PC-3 (cell line): ENCODE measurements at regions not wholly inside any gene's neighbourhood (a gene's known extent, or its start where the extent isn't known, plus 50 kb on each side); places are given as distances from the start of the nearest gene placed in this dataset.

Experiments
- ATAC-seq: fragments of 200-7000 bp; cut with Tn5 transposase; 2 replicates; pipeline ENCODE4 v1.9.1; 2020; ENCODE audit warnings: mild to moderate bottlenecking, moderate library complexity
- BruUV-seq: library from RNA; stranded (reverse); fragments of 400-500 nt; replicated peaks from 2 replicates; lab custom pipeline; 2021; lab: Mats Ljungman, UMichigan
- CTCF ChIA-PET: fragments of 300-600 bp; sonication (Branson Sonifier 250); formaldehyde crosslinking; loops from one replicate; lab custom pipeline; 2022; ENCODE audit warnings: antibody characterized with exemption; lab: Charles Lee
- POLR2A ChIA-PET: fragments of 300-600 bp; sonication (Branson Sonifier 250); formaldehyde crosslinking; loops from one replicate; lab custom pipeline; 2022; ENCODE audit warnings: antibody characterized with exemption; ENCODE audit not compliant: unreplicated experiment; lab: Charles Lee
- DNase-seq: peaks from one replicate; pipeline ENCODE4 v3.0.0-alpha.2; 2015
- H2AFZ ChIP-seq: fragments of 300-600 bp; sonication (generic); 2 replicates; pipeline ENCODE4 v1.6.0; 2016; ENCODE audit warnings: antibody characterized with exemption, low read length
- H3F3A ChIP-seq: fragments of 300-600 bp; sonication (generic); one replicate; pipeline ENCODE4 v1.6.0; 2017; ENCODE audit warnings: antibody characterized with exemption, low read length, control low read depth, mild to moderate bottlenecking; ENCODE audit not compliant: unreplicated experiment
- H3K27ac ChIP-seq: fragments of 300-600 bp; sonication (generic); 2 replicates; pipeline ENCODE4 v1.5.1; 2016; ENCODE audit warnings: mild to moderate bottlenecking, low read length
- H3K27me3 ChIP-seq: fragments of 300-600 bp; sonication (generic); 2 replicates; pipeline ENCODE4 v1.6.1; 2016; ENCODE audit warnings: low read length, mixed read lengths
- H3K36me3 ChIP-seq: fragments of 300-600 bp; sonication (generic); 2 replicates; pipeline ENCODE4 v1.6.1; 2016; ENCODE audit warnings: low read depth, mixed run types, low read length, mixed read lengths
- H3K4me1 ChIP-seq: fragments of 300-600 bp; sonication (generic); 2 replicates; pipeline ENCODE4 v1.5.1; 2016; ENCODE audit warnings: low read length; ENCODE audit not compliant: insufficient read depth
- H3K4me2 ChIP-seq: fragments of 300-600 bp; sonication (generic); 2 replicates; pipeline ENCODE4 v1.6.0; 2016; ENCODE audit warnings: low read length
- H3K4me3 ChIP-seq: fragments of 300-600 bp; sonication (generic); 2 replicates; pipeline ENCODE4 v1.5.1; 2016; ENCODE audit warnings: mild to moderate bottlenecking, low read length, mixed read lengths
- H3K79me2 ChIP-seq: fragments of 300-600 bp; sonication (generic); 2 replicates; pipeline ENCODE4 v1.6.1; 2017; ENCODE audit warnings: low read length, mixed read lengths
- H3K9ac ChIP-seq: fragments of 300-600 bp; sonication (generic); 2 replicates; pipeline ENCODE4 v1.6.0; 2016; ENCODE audit warnings: mild to moderate bottlenecking, low read length
- H3K9me2 ChIP-seq: fragments of 300-600 bp; sonication (generic); replicated peaks from 2 replicates; pipeline ENCODE4 v1.6.1; 2016; ENCODE audit warnings: mixed run types, low read length, mixed read lengths
- H3K9me3 ChIP-seq: fragments of 300-600 bp; sonication (generic); 2 replicates; pipeline ENCODE4 v1.6.1; 2016; ENCODE audit warnings: low read length, mixed read lengths
- H4K20me1 ChIP-seq: fragments of 300-600 bp; sonication (generic); 2 replicates; pipeline ENCODE4 v1.6.1; 2016; ENCODE audit warnings: low read length, mixed read lengths
- CTCF ChIP-seq: fragments of 300-600 bp; sonication (generic); conservative IDR thresholded peaks from 2 replicates; pipeline ENCODE4 v1.5.1; 2017; ENCODE audit warnings: antibody characterized with exemption, low read depth, mild to moderate bottlenecking, low read length
- EZH2 ChIP-seq: fragments of 300-600 bp; sonication (generic); IDR thresholded peaks from one replicate; pipeline ENCODE4 v1.6.1; 2017; ENCODE audit warnings: antibody characterized with exemption, mild to moderate bottlenecking, low read length; ENCODE audit not compliant: unreplicated experiment
- EZH2phosphoT487 ChIP-seq: fragments of 300-600 bp; sonication (generic); IDR thresholded peaks from 2 replicates; pipeline ENCODE4 v1.6.1; 2018; ENCODE audit warnings: mild to moderate bottlenecking, antibody characterized with exemption, low read length, borderline replicate concordance
- intact Hi-C: fragments of 100-400 bp; cut with micrococcal nuclease; formaldehyde crosslinking; loops from 2 replicates; pipeline ENCODE4 v1.9.0; 2023

GRCh38 chr11:41826085-41826484, 366.6 kb upstream of the LRRC4C start:
- H3K9ac ChIP-seq = no peak overlapping the region
- no peak overlapping the region for H3K4me2 ChIP-seq
- H2AFZ ChIP-seq = no peak overlapping the region
- H3F3A ChIP-seq = no peaks in the 10 kb centered on the region
- H3K9me3 ChIP-seq = no peaks in the 10 kb centered on the region
- POLR2A ChIA-PET = no interaction called here
- no peaks in the 10 kb centered on the region for H3K36me3 ChIP-seq
- H4K20me1 ChIP-seq = no peaks in the 10 kb centered on the region
- intact Hi-C loops = no loop called here
- H3K79me2 ChIP-seq = no peaks in the 10 kb centered on the region
- TF ChIP-seq CTCF (no peak), EZH2 (no peak), EZH2phosphoT487 (no peak)
- no peaks in the 10 kb centered on the region for H3K27me3 ChIP-seq
- ATAC-seq = no peak
- no peak for DNase-seq
- no TSS peak for BruUV-seq
- H3K27ac ChIP-seq = no peak overlapping the region
- no peaks in the 10 kb centered on the region for H3K4me1 ChIP-seq
- CTCF ChIA-PET = no interaction called here
- H3K9me2 ChIP-seq = no peaks in the 10 kb centered on the region
- H3K4me3 ChIP-seq = no peak overlapping the region

GRCh38 chr11:41836431-41836830, 377.0 kb upstream of the LRRC4C start:
- BruUV-seq = no TSS peak
- H3K79me2 ChIP-seq = no peaks in the 10 kb centered on the region
- POLR2A ChIA-PET = no interaction called here

More at GRCh38 chr11:41836431-41836830, 377.0 kb upstream of the LRRC4C start:
- Histone ChIP-seq H3K9ac (no peak overlapping the region), H3K36me3 (no peaks in the 10 kb centered on the region), H3K4me3 (no peak overlapping the region), H2AFZ (no peak overlapping the region), H3K9me3 (no peaks in the 10 kb centered on the region), H3K9me2 (no peaks in the 10 kb centered on the region), H3F3A (no peaks in the 10 kb centered on the region), H3K4me2 (peak overlapping the region; percentile 6; the same call in 1 of the 2 replicates), H3K27me3 (no peaks in the 10 kb centered on the region), H3K27ac (no peak overlapping the region), H3K4me1 (no peaks in the 10 kb centered on the region), H4K20me1 (no peaks in the 10 kb centered on the region)
- CTCF ChIA-PET = no interaction called here
- peak; percentile 42 for DNase-seq
- intact Hi-C loops = no loop called here
- TF ChIP-seq EZH2phosphoT487 (no peak), EZH2 (no peak), CTCF (no peak)
- ATAC-seq = no peak
